B cell (primary cell): ENCODE measurements at regions not wholly inside any gene's neighbourhood (a gene's known extent, or its start where the extent isn't known, plus 50 kb on each side); places are given as distances from the start of the nearest gene placed in this dataset.

ENCODE experiments used
- CTCF ChIP-seq: fragments of 200-600 bp; IDR thresholded peaks from one replicate; pipeline ENCODE4 v1.8.0; 2022; ENCODE audit warnings: antibody characterized with exemption, mild to moderate bottlenecking
- EZH2 ChIP-seq: IDR thresholded peaks from 2 replicates; pipeline ENCODE4 v1.6.1; 2012; ENCODE audit warnings: borderline replicate concordance, low read depth, mild to moderate bottlenecking, moderate library complexity, low read length; ENCODE audit not compliant: insufficient read depth, poor library complexity, severe bottlenecking

- TF ChIP-seq EZH2 (no peak), CTCF (no peak)
Observed at GRCh38 chr9:117825609-117826347, 121.6 kb downstream of the TLR4 start.
